Ishikawa (cell line): ENCODE measurements at regions not wholly inside any gene's neighbourhood (a gene's known extent, or its start where the extent isn't known, plus 50 kb on each side); places are given as distances from the start of the nearest gene placed in this dataset.

Experiments
- CEBPB ChIP-seq: IDR thresholded peaks from 2 replicates; pipeline ENCODE4 v1.6.1; 2012
- CREB1 ChIP-seq: IDR thresholded peaks from 2 replicates; pipeline ENCODE4 v1.6.1; 2012; ENCODE audit warnings: low read depth
- EGR1 ChIP-seq: IDR thresholded peaks from 2 replicates; pipeline ENCODE4 v1.6.1; 2012
- EP300 ChIP-seq: IDR thresholded peaks from 2 replicates; pipeline ENCODE4 v1.6.1; 2012; ENCODE audit warnings: borderline replicate concordance
- FOXM1 ChIP-seq: IDR thresholded peaks from 2 replicates; pipeline ENCODE4 v1.6.1; 2012; ENCODE audit warnings: low read depth, borderline replicate concordance
- MAX ChIP-seq: IDR thresholded peaks from 2 replicates; pipeline ENCODE4 v1.6.1; 2012
- NFIC ChIP-seq: IDR thresholded peaks from 2 replicates; pipeline ENCODE4 v1.6.1; 2012
- RAD21 ChIP-seq: IDR thresholded peaks from 2 replicates; pipeline ENCODE4 v1.6.1; 2012; ENCODE audit warnings: low read depth
- REST ChIP-seq: IDR thresholded peaks from 2 replicates; pipeline ENCODE4 v1.6.1; 2012; ENCODE audit warnings: low read depth, mild to moderate bottlenecking
- TAF1 ChIP-seq: IDR thresholded peaks from 2 replicates; pipeline ENCODE4 v1.6.1; 2012; ENCODE audit warnings: low read depth, mild to moderate bottlenecking
- TCF12 ChIP-seq: IDR thresholded peaks from 2 replicates; pipeline ENCODE4 v1.6.1; 2012; ENCODE audit warnings: low read depth
- TEAD4 ChIP-seq: IDR thresholded peaks from 2 replicates; pipeline ENCODE4 v1.6.1; 2012
- USF1 ChIP-seq: IDR thresholded peaks from 2 replicates; pipeline ENCODE4 v1.6.1; 2012
- YY1 ChIP-seq: IDR thresholded peaks from 2 replicates; pipeline ENCODE4 v1.6.1; 2012; ENCODE audit warnings: low read depth
- ZBTB7A ChIP-seq: IDR thresholded peaks from 2 replicates; pipeline ENCODE4 v1.6.1; 2012; ENCODE audit warnings: low read depth

GRCh38 chr15:92306663-92307062 is 87.0 kb upstream of the ST8SIA2 start:
- TF ChIP-seq RAD21 (no peak), FOXM1 (no peak), ZBTB7A (no peak), TAF1 (no peak), YY1 (no peak), EGR1 (no peak), CREB1 (no peak), EP300 (no peak), NFIC (no peak), TEAD4 (no peak), REST (no peak), USF1 (no peak), CEBPB (no peak), TCF12 (no peak), MAX (no peak)

- no peak for TF ChIP-seq EGR1
- no peak for TF ChIP-seq MAX
- TF ChIP-seq YY1 = no peak
- TF ChIP-seq CREB1 = no peak
- TF ChIP-seq TAF1 = no peak
- TF ChIP-seq CEBPB = no peak
- no peak for TF ChIP-seq TCF12
- TF ChIP-seq REST = no peak
- no peak for TF ChIP-seq USF1
- TF ChIP-seq TEAD4 = no peak
- no peak for TF ChIP-seq NFIC
- no peak for TF ChIP-seq EP300
- TF ChIP-seq ZBTB7A = no peak
- no peak for TF ChIP-seq RAD21
- TF ChIP-seq FOXM1 = no peak
Observed at GRCh38 chr15:92315144-92315543, 78.5 kb upstream of the ST8SIA2 start.

GRCh38 chr15:92315595-92316211 is 78.0 kb upstream of the ST8SIA2 start:
- no peak for TF ChIP-seq EGR1
- TF ChIP-seq TEAD4 = no peak
- TF ChIP-seq RAD21 = no peak
- TF ChIP-seq FOXM1 = no peak
- no peak for TF ChIP-seq EP300
- TF ChIP-seq NFIC = no peak

- TF ChIP-seq REST (no peak), TEAD4 (no peak), CREB1 (no peak), YY1 (no peak), FOXM1 (no peak), TCF12 (no peak), NFIC (no peak), EP300 (no peak), MAX (no peak), EGR1 (no peak), RAD21 (no peak), CEBPB (no peak)
Observed at GRCh38 chr15:92316586-92317295, 76.9 kb upstream of the ST8SIA2 start.
